ENCODE measurements at regions not wholly inside any gene's neighbourhood (a gene's known extent, or its start where the extent isn't known, plus 50 kb on each side); places are given as distances from the start of the nearest gene placed in this dataset.

- no peak for DNase-seq
Measured at GRCh38 chr12:115149685-115150378, 465.9 kb upstream of the TBX3 start.

- DNase-seq: no peak
Measured at GRCh38 chr12:115149279-115149678, 465.3 kb upstream of the TBX3 start.

DNA sequence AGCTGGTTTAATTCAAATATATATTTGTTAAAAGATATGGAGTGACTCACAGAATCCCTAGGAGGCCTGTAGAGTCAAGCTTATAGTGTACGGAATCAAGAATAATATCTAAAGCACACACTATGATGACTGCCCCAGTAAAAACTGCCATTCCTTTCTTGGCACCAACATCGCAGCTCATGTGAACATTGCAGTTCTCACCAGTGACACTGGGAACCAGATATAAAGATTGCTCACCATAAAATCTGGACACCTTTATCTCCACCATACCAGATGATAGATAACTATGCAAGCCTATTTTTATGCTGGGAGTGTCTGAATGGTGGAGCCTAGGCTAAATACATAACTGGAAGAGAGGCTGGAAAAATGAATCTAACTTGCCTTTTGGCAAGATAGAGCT lies 463.9 kb upstream of the TBX3 start:
- no peak for DNase-seq

DNA sequence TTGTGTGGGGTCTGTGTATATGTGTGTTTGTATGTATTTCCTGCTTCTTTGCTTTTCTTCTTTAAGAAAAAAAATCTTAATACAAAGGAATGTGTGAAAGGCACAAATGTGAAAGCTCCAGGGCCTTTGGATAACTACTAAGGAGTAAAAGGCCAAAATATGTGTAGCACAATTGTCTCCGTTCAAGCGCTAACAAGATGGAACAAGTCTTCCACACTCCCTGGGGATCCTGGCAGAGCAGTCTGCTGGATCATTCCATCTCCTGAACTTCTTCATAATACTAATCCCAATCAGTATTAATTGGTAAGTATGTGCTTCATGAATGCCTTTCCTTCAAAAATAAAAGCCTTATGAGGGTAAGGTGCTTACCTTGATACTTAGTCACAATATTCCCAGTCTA lies 462.5 kb upstream of the TBX3 start:
- no peak for DNase-seq

DNA sequence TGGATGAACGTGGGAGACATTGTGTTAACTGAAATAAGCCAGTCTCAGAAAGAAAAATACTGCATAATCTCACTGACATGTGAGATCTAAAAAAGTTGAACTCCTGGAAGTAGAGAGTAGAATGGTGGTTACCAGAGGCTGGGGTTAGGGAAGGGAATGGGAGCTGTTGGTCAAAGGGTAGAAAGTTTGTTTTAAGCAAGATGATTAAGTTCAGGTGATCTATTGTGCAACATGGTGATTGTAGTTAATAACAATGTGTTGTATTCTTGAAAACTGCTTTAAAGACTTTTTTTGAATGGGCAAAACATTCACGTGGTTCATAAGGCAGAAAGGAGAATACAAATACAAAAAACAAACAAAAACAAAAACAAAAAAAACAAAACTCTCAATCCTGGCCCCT lies 460.4 kb upstream of the TBX3 start:
- no peak for DNase-seq

DNA sequence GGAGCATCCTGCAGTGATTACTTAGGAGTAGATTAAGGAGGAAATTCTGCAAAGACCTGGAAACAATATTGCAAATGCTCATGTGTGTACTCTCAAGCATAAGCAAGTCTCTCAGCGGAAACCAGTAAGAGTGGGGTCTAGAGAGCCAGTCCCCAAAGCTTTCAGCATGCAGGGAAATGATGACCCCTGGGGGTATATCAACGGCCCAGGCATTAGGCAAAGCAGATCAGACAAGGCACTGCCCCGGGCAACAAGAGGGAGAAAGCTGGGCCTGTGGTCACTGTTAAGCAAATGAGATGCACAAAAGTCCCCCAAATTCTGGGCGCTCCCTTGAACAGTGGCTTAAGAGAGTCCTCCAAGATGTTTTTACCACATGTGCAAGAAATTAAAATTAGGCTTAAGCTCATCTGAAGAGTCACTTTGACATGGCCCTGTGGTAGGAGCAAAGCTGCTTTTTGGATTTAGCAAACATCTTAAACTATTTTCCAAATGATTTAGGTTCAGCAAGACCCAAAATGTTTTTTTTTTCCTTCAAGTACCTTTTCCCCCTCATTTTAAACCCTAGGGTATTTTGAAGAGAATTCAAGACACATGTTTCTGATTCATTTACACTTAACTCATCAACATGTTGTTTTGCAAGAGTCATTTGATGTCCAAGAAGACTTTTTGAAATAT lies 457.1 kb upstream of the TBX3 start:
- peak; percentile 71 for DNase-seq

DNA sequence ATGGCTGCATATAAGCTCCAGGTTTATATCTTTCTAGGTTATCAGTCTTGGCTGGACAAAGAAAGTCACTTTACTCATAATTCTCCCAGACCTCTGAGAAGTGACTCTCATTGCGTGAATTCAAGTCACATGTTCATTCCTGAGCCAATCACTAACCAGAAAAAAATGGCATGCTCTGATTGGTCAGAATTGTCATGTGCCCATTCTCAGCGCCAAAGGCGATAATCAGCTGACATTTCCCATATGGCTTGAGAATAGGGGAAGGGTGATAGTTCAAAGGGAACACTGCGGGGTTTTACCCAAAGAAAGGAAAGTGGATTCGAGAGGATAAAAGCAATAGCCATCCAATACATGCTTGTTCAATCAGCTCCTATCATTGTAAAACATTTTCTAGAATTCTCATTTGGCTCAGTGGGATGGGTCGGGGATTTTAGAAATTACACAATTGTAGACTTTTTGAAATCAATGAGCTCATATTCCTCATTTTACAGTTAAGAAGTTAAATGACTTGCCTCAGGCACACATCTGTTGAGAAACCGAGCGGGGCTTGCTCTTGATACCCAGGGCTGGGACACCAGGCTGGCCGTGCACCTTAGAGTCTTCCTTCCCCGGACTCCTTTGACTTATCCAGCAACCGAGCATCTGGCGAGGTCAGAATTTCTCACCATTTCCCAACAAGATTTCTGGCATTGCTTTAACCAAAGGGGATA lies 454.0 kb upstream of the TBX3 start:
- DNase-seq: no peak

DNA sequence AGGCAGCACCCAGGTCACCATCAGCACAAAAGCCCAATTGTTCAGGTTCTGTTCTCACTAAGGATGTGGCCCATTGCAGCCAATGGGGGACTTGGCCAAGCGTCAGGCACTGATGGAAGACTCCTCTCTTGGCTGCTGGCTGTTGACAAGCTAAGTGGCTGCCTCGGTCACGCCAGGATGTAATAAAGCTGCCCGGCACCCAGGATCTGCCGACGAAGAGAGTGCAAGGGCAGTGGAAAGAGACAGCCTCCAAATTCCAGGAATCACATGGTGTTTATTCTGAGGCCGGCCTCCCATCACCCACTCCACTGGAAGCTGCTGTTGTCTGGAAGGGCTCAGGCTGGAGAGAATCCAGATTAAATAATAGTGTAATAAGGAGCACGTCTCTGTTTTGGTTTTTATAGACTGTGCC lies 451.8 kb upstream of the TBX3 start:
- DNase-seq: peak; percentile 94

DNA sequence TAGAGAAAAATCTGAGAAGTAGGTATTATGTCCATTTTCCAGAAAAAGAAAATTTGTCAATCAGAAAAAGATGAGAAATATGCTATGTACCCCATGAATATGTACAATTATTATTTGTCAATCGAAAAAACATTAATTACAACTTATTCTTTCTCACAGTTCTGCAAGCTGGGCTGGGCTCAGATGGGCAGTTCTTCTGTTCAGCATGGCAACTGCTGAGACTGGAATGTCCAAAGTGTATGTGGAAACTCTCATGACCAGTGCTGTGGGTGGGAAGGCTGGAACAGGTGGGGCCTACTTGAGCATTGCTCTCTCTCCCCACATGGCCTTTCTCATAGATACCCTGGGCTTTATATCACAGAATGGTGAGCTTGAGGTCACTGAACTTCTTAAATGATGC lies 450.3 kb upstream of the TBX3 start:
- no peak for DNase-seq

DNA sequence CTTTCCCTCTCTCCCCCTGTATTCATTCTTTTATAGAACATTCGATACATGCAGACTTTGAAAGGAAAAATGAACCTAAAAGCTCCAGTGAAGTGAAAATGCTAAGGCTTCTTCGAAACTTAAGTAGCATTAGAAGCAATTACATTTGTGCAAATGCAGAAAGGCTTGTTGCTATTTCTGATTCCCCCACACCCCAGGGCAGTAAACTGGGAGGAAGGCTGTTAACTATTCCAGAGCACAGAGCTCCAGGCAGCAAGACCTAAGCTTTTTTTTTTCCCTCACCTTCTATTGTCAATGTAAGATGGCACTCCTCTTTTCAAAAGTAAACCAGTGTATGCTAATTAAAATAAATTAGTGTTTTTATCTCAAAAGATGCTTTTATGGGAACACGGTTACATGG lies 448.9 kb upstream of the TBX3 start:
- no peak for DNase-seq

DNA sequence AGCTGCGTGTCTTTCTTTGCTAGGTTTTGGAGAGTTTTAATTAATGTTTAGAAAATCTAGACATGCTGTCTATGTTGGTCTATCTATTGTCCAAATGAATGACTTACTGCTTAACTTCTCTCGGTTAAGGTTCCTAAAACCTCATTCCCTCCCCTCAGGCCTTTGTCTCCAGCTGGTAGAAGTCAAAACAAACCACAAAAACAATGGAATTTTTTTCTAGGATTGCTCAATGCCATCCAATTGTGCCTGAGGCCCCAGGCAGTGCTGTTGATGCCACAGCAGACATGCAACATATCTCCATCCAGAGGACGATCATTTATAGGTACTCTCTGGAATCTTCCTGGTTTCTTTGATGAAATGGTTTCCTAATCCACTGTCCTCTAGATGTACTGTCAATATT lies 448.2 kb upstream of the TBX3 start:
- DNase-seq: peak; percentile 86

GRCh38 chr12:115129727-115130126 lies 445.8 kb upstream of the TBX3 start:
- DNase-seq: no peak

- DNase-seq: no peak
Measured at GRCh38 chr12:115121053-115121452, 437.1 kb upstream of the TBX3 start.

- no peak for DNase-seq
Measured at GRCh38 chr12:115118177-115118724, 434.3 kb upstream of the TBX3 start.

DNA sequence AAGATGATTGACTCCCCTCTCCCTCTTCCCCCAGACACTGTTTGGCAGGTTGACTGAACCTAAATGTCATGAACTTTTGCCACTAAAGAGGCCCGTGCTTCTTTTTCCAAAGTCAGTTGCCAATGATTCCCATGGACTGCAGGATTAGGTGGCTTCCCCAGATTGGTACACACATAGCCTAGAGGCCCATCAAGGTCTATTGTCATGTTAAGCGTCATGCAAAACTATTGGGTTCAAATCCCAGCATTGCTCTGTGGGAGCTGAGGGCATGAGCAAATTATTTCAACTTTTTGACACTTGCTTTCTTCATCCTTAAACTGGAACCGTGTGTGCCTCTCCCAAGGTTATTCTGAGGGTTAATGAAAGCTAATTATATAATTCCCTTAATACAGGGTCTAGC lies 430.2 kb upstream of the TBX3 start:
- DNase-seq: no peak

GRCh38 chr12:115109863-115110262 lies 425.9 kb upstream of the TBX3 start:
- no peak for DNase-seq

DNA sequence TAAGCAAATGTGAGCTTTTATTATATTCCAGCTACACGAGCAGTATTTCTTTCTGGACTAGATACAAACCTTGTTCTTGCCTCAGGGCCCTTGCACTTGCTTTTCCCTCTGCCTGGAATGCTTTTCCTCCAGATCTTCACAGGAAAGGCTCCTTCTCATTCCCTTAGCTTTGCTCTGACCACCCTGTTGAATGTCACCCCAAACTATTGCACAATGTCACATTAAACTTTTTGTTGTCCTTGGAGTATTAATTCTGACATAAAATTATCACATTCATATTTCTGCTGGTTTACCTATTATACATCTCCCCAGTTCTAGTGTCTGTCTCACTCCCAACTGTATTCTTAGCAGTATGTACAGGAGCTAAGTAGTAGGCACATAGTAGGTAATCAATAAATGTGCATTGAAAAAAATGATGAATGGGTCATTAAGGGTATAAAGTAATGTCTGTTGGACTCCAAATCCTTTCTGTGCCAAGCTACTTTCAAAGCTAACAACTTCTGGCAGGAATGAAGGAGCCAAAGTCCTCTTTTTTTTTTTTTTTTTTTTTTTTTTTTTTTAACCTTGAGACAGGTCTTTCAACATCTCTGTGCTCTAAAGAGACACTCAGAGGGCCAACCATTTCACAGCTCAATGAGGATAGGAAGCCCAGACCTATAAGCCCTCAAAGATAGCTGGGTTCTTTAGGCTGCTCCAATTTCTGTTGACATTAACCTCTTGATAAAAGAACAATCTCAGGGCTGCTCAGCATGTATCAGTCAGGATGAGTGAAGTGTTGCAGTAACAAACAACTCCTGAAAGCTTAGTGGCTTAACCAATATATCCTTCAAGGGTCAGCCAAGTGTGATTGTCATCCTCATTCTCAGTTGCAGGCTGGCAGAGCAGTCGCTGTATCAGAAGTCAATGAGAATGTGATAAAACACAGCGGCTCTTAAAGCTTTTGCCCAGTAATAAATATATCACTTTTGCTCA lies 424.4 kb upstream of the TBX3 start:
- DNase-seq: no peak

- DNase-seq: peak; percentile 82
Measured at GRCh38 chr12:115103884-115104883, 420.2 kb upstream of the TBX3 start.

GRCh38 chr12:115102450-115102849 lies 418.5 kb upstream of the TBX3 start:
- DNase-seq: no peak

GRCh38 chr12:115101520-115101919 lies 417.5 kb upstream of the TBX3 start:
- no peak for DNase-seq

DNA sequence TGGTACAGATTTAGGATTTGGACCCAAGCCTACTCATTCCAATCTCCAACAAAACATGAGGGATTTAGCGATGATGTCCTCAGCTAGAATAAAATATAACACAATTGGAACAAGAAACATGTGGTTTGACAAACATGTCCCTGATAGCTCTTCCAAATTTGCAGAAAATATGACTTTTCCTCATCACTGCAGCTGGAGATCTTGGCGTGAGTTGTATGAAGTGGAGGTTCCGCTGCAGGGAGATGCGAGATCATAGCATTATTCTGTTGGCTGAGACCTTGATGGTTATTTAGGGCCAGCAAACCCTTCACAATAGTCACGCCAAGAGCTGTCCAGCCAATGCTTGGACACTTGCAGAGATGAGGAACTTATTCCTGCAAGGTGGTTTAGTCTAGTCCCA lies 413.4 kb upstream of the TBX3 start:
- DNase-seq: no peak
